HAP-1 (cell line): ENCODE measurements at regions not wholly inside any gene's neighbourhood (a gene's known extent, or its start where the extent isn't known, plus 50 kb on each side); places are given as distances from the start of the nearest gene placed in this dataset.

Experiments used
- DNase-seq, 2 experiments: peaks; one replicate each; pipeline ENCODE4 v3.0.0-alpha.2; 2016 to 2020; ENCODE audit warnings: low spot score in 2 of 2
- H3K27me3 ChIP-seq: fragments of 250-450 bp; sonication (Bioruptor Pico); 2 replicates; pipeline ENCODE4 v1.5.1; 2020; ENCODE audit warnings: low read depth, mild to moderate bottlenecking, moderate library complexity
- H3K36me3 ChIP-seq: fragments of 250-450 bp; sonication (Bioruptor Pico); replicated peaks from 2 replicates; pipeline ENCODE4 v1.5.1; 2020; ENCODE audit warnings: mild to moderate bottlenecking
- H3K4me1 ChIP-seq: fragments of 250-450 bp; sonication (Bioruptor Pico); 2 replicates; pipeline ENCODE4 v1.5.1; 2020; ENCODE audit warnings: mild to moderate bottlenecking
- H3K4me3 ChIP-seq: fragments of 250-450 bp; sonication (Bioruptor Pico); 2 replicates; pipeline ENCODE4 v1.5.1; 2020; ENCODE audit warnings: mild to moderate bottlenecking, moderate library complexity
- H3K9me3 ChIP-seq: fragments of 250-450 bp; sonication (Bioruptor Pico); 2 replicates; pipeline ENCODE4 v1.5.1; 2020; ENCODE audit warnings: mild to moderate bottlenecking, moderate library complexity
- in situ Hi-C: fragments of 300-500 bp; cut with MboI; formaldehyde crosslinking; loops from 3 replicates; pipeline ENCODE4 v1.14.3; 2020; ENCODE audit warnings: low sequenced_read_pairs, inconsistent platforms, mixed read lengths

GRCh38 chr1:222284466-222284865 is 263.4 kb downstream of the HHIPL2 start:
- no peaks in the 10 kb centered on the region for H3K4me1 ChIP-seq
- no peak overlapping the region for H3K4me3 ChIP-seq
- no peaks in the 10 kb centered on the region for H3K36me3 ChIP-seq
- no peak for DNase-seq
- H3K27me3 ChIP-seq, result no peaks in the 10 kb centered on the region
- no peaks in the 10 kb centered on the region for H3K9me3 ChIP-seq
- in situ Hi-C loops, result no loop called here

- DNase-seq, result no peak
- in situ Hi-C loops, result no loop called here
- H3K4me1 ChIP-seq, result no peaks in the 10 kb centered on the region
Measured at GRCh38 chr1:222283147-222283768, 264.6 kb downstream of the HHIPL2 start.

DNA sequence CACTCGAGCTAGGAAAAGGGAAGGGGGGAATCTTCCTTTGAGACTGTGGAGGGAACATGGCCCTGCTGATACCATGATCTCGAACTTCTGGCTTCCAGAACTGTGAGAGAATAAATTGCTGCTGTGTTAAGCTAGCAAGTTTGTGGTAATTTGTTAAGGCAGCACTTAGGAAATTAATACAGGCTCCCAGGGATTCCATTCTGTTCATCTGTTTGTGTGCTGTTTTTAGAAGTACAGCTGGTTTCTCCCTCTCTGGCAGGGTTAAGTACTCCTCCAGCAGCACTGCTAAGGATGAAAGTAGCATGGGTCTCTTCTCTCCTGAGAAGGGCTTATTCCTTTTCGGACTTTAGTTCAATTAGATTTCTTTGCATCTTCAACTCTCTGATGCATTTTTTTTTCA is 268.3 kb downstream of the HHIPL2 start:
- no peaks in the 10 kb centered on the region for H3K36me3 ChIP-seq
- no peak for DNase-seq
- H3K27me3 ChIP-seq, result no peaks in the 10 kb centered on the region
- no peak overlapping the region for H3K4me3 ChIP-seq
- no peaks in the 10 kb centered on the region for H3K4me1 ChIP-seq
- H3K9me3 ChIP-seq, result no peaks in the 10 kb centered on the region
- in situ Hi-C loops, result no loop called here

More at GRCh38 chr1:222283147-222283768, 264.6 kb downstream of the HHIPL2 start:
- Histone ChIP-seq H3K4me3 (no peak overlapping the region), H3K9me3 (no peaks in the 10 kb centered on the region), H3K36me3 (no peaks in the 10 kb centered on the region), H3K27me3 (no peaks in the 10 kb centered on the region)

- H3K36me3 ChIP-seq, result no peaks in the 10 kb centered on the region
- no peaks in the 10 kb centered on the region for H3K4me1 ChIP-seq
- no peak for DNase-seq
- H3K9me3 ChIP-seq, result no peaks in the 10 kb centered on the region
- H3K4me3 ChIP-seq, result no peak overlapping the region
- H3K27me3 ChIP-seq, result no peaks in the 10 kb centered on the region
- in situ Hi-C loops, result no loop called here
Measured at GRCh38 chr1:222278501-222278900, 269.4 kb downstream of the HHIPL2 start.

DNA sequence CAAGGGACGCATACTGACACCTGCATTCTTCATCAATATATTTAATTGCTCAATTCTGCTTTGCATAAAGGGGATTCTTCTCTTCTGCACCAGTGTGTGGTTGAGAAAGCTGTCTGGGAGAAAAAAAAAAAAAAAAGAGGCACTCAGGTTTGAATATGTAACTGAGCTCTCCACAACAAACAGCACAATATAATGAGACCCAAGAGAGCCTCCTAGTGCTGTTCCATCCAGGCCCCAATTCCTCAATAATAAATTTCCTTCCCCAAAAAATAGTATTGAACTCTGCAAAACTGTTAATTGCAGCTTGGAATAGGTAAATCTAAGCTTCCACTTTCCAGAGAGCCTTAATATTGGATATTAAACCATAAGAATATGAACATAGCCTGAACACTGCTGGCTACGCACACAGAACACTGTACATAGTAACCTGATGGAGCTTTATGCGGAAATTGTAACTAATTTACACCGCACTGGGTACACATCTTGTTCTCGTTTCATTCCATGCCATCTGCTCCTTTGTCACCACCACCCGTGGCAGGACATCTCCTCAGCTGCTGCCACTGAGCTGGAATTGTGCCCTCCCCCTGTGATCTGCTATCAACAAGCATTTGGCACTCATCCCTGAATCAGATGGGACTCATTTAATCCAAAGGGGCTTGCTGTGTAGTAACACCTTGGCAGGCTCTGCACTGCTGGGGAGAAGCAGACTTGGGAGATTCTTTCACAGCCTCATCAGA is 272.0 kb downstream of the HHIPL2 start:
- Histone ChIP-seq H3K4me3 (no peak overlapping the region), H3K4me1 (no peaks in the 10 kb centered on the region), H3K27me3 (no peaks in the 10 kb centered on the region), H3K9me3 (no peaks in the 10 kb centered on the region), H3K36me3 (no peaks in the 10 kb centered on the region)
- DNase-seq, result no peak
- in situ Hi-C loops, result no loop called here

DNA sequence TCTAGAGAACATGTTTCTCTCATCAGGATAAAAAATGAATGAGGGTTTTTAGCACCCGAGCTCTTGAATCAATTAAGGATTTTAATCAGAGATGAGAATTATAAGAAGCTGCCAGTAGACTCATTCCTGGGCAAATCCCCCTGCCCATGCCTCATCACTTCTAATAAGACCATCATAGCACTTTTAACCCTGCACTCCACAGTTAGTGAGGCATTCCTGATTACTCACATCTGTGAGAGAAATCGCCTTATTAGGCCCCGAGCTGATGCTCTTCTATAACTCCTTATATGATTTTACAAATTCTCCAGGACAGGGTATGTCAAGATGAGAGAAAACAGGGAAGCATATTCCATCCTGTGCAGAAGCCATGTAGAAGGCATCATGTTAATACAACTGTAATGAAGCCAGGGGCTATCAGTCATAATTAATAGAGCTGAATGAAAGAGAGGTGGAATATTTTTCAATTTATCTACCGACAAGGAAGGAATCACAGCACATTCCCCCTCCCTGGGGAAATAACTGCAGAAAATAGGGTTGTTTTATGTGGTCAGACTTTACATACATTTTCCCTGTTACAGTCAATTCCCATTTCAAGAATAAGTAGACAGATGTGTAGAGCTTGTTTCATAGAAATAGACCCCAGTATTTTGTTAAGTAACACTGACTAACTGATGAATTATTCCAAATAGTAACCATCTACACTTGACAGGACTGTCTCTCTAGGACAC is 272.7 kb downstream of the HHIPL2 start:
- in situ Hi-C loops, result no loop called here
- no peaks in the 10 kb centered on the region for H3K4me1 ChIP-seq
- no peaks in the 10 kb centered on the region for H3K9me3 ChIP-seq
- H3K4me3 ChIP-seq, result no peak overlapping the region
- no peak for DNase-seq
- H3K27me3 ChIP-seq, result no peaks in the 10 kb centered on the region
- no peaks in the 10 kb centered on the region for H3K36me3 ChIP-seq

- in situ Hi-C loops, result no loop called here
- H3K4me1 ChIP-seq, result no peaks in the 10 kb centered on the region
- no peak overlapping the region for H3K4me3 ChIP-seq
- H3K9me3 ChIP-seq, result no peaks in the 10 kb centered on the region
- no peak for DNase-seq
- H3K27me3 ChIP-seq, result no peaks in the 10 kb centered on the region
- no peaks in the 10 kb centered on the region for H3K36me3 ChIP-seq
Measured at GRCh38 chr1:222266223-222267196, 281.4 kb downstream of the HHIPL2 start.

DNA sequence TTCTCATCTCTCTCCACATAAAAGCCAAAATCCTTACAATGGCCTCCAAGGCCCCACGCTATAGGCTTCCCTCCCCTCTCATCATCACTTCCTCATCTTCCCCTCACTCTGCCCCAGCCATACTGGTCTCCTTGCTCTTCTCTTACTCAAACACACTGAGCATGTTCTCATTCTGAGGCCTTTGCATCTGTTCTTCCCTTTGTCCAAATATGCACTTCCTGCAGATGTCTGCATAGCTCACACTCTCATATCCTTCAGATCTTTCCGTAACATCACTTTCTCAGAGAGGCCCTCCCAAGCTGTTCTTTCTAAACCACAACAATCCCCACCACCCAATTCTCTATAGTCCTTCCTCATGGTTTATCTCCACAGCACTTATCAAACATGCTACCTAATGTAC is 284.1 kb downstream of the HHIPL2 start:
- Histone ChIP-seq H3K4me3 (no peak overlapping the region), H3K4me1 (no peaks in the 10 kb centered on the region), H3K9me3 (no peaks in the 10 kb centered on the region), H3K27me3 (no peaks in the 10 kb centered on the region), H3K36me3 (no peaks in the 10 kb centered on the region)
- DNase-seq, result no peak
- in situ Hi-C loops, result no loop called here

- Histone ChIP-seq H3K4me3 (no peak overlapping the region), H3K9me3 (no peaks in the 10 kb centered on the region), H3K36me3 (no peaks in the 10 kb centered on the region), H3K27me3 (0 out of 2 replicates have a peak, but pooled peaks cover 3% of the 10 kb centered on the region), H3K4me1 (no peaks in the 10 kb centered on the region)
- in situ Hi-C loops, result no loop called here
- DNase-seq, result no peak
Measured at GRCh38 chr1:222257027-222257426, 290.9 kb downstream of the HHIPL2 start.

- Histone ChIP-seq H3K4me3 (no peak overlapping the region), H3K4me1 (no peaks in the 10 kb centered on the region), H3K9me3 (no peaks in the 10 kb centered on the region), H3K27me3 (0 out of 2 replicates have a peak, but pooled peaks cover 3% of the 10 kb centered on the region), H3K36me3 (no peaks in the 10 kb centered on the region)
- in situ Hi-C loops, result no loop called here
- no peak for DNase-seq
Measured at GRCh38 chr1:222256058-222256457, 291.8 kb downstream of the HHIPL2 start.

- no peaks in the 10 kb centered on the region for H3K4me1 ChIP-seq
- no peak for DNase-seq
- H3K27me3 ChIP-seq, result 0 out of 2 replicates have a peak, but pooled peaks cover 3% of the 10 kb centered on the region
- H3K4me3 ChIP-seq, result no peak overlapping the region
- in situ Hi-C loops, result no loop called here
- H3K9me3 ChIP-seq, result no peaks in the 10 kb centered on the region
- no peaks in the 10 kb centered on the region for H3K36me3 ChIP-seq
Measured at GRCh38 chr1:222252788-222253187, 295.1 kb downstream of the HHIPL2 start.

- in situ Hi-C loops, result no loop called here
- H3K4me3 ChIP-seq, result no peak overlapping the region
Measured at GRCh38 chr1:222251847-222252246, 296.1 kb downstream of the HHIPL2 start.

DNA sequence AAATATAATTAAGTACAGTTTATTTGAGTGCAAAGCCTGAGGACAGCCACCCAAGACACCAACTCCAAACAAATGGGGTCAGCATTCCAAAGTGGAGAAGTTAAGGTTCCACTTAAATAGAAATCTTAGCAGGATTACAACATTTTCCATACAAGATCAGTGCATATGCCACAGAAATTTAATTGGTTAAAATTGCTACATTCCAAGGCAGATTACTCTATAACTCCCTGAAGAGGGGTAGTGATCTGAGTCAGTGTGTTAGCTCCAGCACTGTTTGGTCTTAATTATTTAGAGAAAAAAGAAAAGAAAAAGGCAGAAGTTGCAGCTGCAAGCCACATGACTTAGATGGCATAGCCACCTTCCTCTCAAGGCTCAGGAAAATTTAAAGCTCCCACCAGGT is 297.5 kb downstream of the HHIPL2 start:
- H3K27me3 ChIP-seq, result no peaks in the 10 kb centered on the region
- H3K4me3 ChIP-seq, result no peak overlapping the region
- in situ Hi-C loops, result no loop called here
- H3K36me3 ChIP-seq, result no peaks in the 10 kb centered on the region
- H3K9me3 ChIP-seq, result no peaks in the 10 kb centered on the region
- DNase-seq, result no peak
- no peaks in the 10 kb centered on the region for H3K4me1 ChIP-seq

More at GRCh38 chr1:222251847-222252246, 296.1 kb downstream of the HHIPL2 start:
- H3K36me3 ChIP-seq, result no peaks in the 10 kb centered on the region
- no peaks in the 10 kb centered on the region for H3K9me3 ChIP-seq
- H3K27me3 ChIP-seq, result 0 out of 2 replicates have a peak, but pooled peaks cover 3% of the 10 kb centered on the region
- no peaks in the 10 kb centered on the region for H3K4me1 ChIP-seq
- no peak for DNase-seq
